B cell (primary cell): ENCODE measurements at regions not wholly inside any gene's neighbourhood (a gene's known extent, or its start where the extent isn't known, plus 50 kb on each side); places are given as distances from the start of the nearest gene placed in this dataset.

ENCODE experiments used
- CTCF ChIP-seq: fragments of 200-600 bp; IDR thresholded peaks from one replicate; pipeline ENCODE4 v1.8.0; 2022; ENCODE audit warnings: antibody characterized with exemption, mild to moderate bottlenecking
- EZH2 ChIP-seq: IDR thresholded peaks from 2 replicates; pipeline ENCODE4 v1.6.1; 2012; ENCODE audit warnings: borderline replicate concordance, low read depth, mild to moderate bottlenecking, moderate library complexity, low read length; ENCODE audit not compliant: insufficient read depth, poor library complexity, severe bottlenecking

GRCh38 chr4:60117726-60118323, 1082.3 kb upstream of the ADGRL3 start:
- TF ChIP-seq EZH2: no peak
- TF ChIP-seq CTCF: no peak
